MCF 10A (cell line): ENCODE measurements at regions not wholly inside any gene's neighbourhood (a gene's known extent, or its start where the extent isn't known, plus 50 kb on each side); places are given as distances from the start of the nearest gene placed in this dataset.

Experiments used
- BruUV-seq: library from RNA; stranded (reverse); fragments of 400-500 nt; replicated peaks from 2 replicates; lab custom pipeline; 2021; lab: Mats Ljungman, UMichigan
- CTCF ChIA-PET: fragments of 300-600 bp; sonication (Branson Sonifier 250); formaldehyde crosslinking; extraction: SDS; loops from one replicate; lab custom pipeline; 2021; ENCODE audit warnings: antibody characterized with exemption, inconsistent platforms; lab: Yijun Ruan, JAX
- POLR2A ChIA-PET: fragments of 300-600, 350-650 bp; sonication (Branson Sonifier 250); formaldehyde crosslinking; extraction: SDS; loops from one replicate; lab custom pipeline; 2020; ENCODE audit warnings: antibody characterized with exemption, inconsistent platforms; lab: Yijun Ruan, JAX
- DNase-seq: peaks from one replicate; pipeline ENCODE4 v3.0.0-alpha.2; 2018; ENCODE audit not compliant: unreplicated experiment
- H3K27ac Mint-ChIP-seq: one replicate; pipeline ENCODE4 v1.8.0; 2022; ENCODE audit warnings: mild to moderate bottlenecking, low read depth, mixed read lengths; ENCODE audit not compliant: unreplicated experiment
- H3K27me3 Mint-ChIP-seq: one replicate; pipeline ENCODE4 v1.8.0; 2022; ENCODE audit warnings: mixed read lengths; ENCODE audit not compliant: insufficient read depth, unreplicated experiment
- H3K36me3 Mint-ChIP-seq: one replicate; pipeline ENCODE4 v1.8.0; 2022; ENCODE audit warnings: mild to moderate bottlenecking, moderate library complexity, mixed read lengths; ENCODE audit not compliant: insufficient read depth, unreplicated experiment
- H3K4me1 Mint-ChIP-seq: one replicate; pipeline ENCODE4 v1.8.0; 2022; ENCODE audit warnings: mixed read lengths; ENCODE audit not compliant: insufficient read depth, unreplicated experiment
- H3K4me3 Mint-ChIP-seq: one replicate; pipeline ENCODE4 v1.8.0; 2022; ENCODE audit warnings: mild to moderate bottlenecking, moderate library complexity, mixed read lengths; ENCODE audit not compliant: unreplicated experiment
- H3K9me3 Mint-ChIP-seq: one replicate; pipeline ENCODE4 v1.8.0; 2022; ENCODE audit warnings: mixed read lengths; ENCODE audit not compliant: unreplicated experiment
- intact Hi-C: fragments of 100-400 bp; cut with micrococcal nuclease; formaldehyde crosslinking; loops from 2 replicates; pipeline ENCODE4 v1.14.1; 2022
- TF ChIP-seq, protein P1 (sequence below): fragments of 200-600 bp; IDR thresholded peaks from one replicate; pipeline ENCODE4 v1.8.0; 2022; ENCODE audit warnings: antibody characterized with exemption, mild to moderate bottlenecking; ENCODE audit not compliant: unreplicated experiment

DNA sequence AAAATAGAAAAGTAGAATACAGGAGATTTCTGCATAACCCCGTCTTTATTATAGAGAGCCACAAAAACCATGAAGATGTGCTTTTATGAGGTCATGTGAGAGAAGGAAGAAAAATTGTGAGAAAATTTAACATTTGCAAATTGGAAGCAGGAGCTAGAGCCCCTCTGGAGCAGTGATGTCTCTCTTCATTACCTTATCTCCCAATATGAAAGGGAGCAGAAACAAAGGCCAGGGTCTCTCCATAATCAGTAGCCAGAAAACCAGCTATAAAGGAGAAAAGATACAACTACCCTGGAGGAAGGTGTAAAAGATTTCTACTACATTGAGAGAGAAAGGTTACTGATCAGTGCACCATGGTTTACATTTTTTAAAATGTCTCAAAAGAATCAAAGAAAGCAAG is 53.2 kb upstream of the ITGA1 start:
- TF ChIP-seq, protein P1, sequence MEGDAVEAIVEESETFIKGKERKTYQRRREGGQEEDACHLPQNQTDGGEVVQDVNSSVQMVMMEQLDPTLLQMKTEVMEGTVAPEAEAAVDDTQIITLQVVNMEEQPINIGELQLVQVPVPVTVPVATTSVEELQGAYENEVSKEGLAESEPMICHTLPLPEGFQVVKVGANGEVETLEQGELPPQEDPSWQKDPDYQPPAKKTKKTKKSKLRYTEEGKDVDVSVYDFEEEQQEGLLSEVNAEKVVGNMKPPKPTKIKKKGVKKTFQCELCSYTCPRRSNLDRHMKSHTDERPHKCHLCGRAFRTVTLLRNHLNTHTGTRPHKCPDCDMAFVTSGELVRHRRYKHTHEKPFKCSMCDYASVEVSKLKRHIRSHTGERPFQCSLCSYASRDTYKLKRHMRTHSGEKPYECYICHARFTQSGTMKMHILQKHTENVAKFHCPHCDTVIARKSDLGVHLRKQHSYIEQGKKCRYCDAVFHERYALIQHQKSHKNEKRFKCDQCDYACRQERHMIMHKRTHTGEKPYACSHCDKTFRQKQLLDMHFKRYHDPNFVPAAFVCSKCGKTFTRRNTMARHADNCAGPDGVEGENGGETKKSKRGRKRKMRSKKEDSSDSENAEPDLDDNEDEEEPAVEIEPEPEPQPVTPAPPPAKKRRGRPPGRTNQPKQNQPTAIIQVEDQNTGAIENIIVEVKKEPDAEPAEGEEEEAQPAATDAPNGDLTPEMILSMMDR: no peak
- CTCF ChIA-PET: interaction anchor here (0.8 kb wide), 1 partner anchor 1497 kb away, joined by 6 read pairs; no protein-coding TSS in a partner anchor
- no peaks in the 10 kb centered on the region for H3K4me1 Mint-ChIP-seq
- no peak overlapping the region for H3K27ac Mint-ChIP-seq
- intact Hi-C loops: no loop called here
- no peaks in the 10 kb centered on the region for H3K9me3 Mint-ChIP-seq
- BruUV-seq: no TSS peak
- POLR2A ChIA-PET: no interaction called here
- no peaks in the 10 kb centered on the region for H3K27me3 Mint-ChIP-seq
- H3K4me3 Mint-ChIP-seq: no peak overlapping the region
- no peaks in the 10 kb centered on the region for H3K36me3 Mint-ChIP-seq
- no peak for DNase-seq

DNA sequence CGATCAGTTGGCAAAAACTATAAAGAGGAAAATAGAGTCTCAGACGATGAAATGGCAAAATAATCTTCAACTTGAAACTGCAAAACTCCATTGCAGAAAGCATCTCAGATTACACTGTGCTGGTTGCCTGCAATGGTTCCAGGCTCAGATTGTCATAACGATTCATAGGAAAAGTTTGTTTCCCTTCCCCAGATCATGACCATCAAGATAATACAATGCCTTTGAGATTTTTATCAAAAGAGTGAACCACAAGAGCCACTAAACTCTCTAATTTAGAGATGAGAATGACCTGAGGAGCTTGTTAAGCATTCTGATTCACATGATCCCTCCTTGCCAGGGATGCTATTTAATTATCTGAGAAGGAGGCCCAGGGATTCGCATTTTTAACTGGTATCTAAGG is 52.6 kb upstream of the ITGA1 start:
- no peaks in the 10 kb centered on the region for H3K27me3 Mint-ChIP-seq
- no peaks in the 10 kb centered on the region for H3K9me3 Mint-ChIP-seq
- no TSS peak for BruUV-seq
- TF ChIP-seq, protein P1: no peak
- H3K4me3 Mint-ChIP-seq: no peak overlapping the region
- H3K27ac Mint-ChIP-seq: no peak overlapping the region
- intact Hi-C loops: no loop called here
- ChIA-PET CTCF (interaction anchor here (0.8 kb wide), 1 partner anchor 1498 kb away, joined by 6 read pairs; no protein-coding TSS in a partner anchor), POLR2A (no interaction called here)
- no peaks in the 10 kb centered on the region for H3K36me3 Mint-ChIP-seq
- DNase-seq: no peak
- H3K4me1 Mint-ChIP-seq: no peaks in the 10 kb centered on the region
